H7 (cell line): ENCODE measurements at regions not wholly inside any gene's neighbourhood (a gene's known extent, or its start where the extent isn't known, plus 50 kb on each side); places are given as distances from the start of the nearest gene placed in this dataset.

Experiments used
- DNase-seq: peaks from one replicate; pipeline ENCODE4 v3.0.0; 2012
- H3K27me3 ChIP-seq: 2 replicates; pipeline ENCODE4 v1.6.0; 2011; ENCODE audit warnings: mild to moderate bottlenecking, low read length; ENCODE audit not compliant: control insufficient read depth, insufficient read depth
- H3K36me3 ChIP-seq: replicated peaks from 2 replicates; pipeline ENCODE4 v1.5.1; 2011; ENCODE audit warnings: low read length; ENCODE audit not compliant: control insufficient read depth, insufficient read depth
- H3K4me3 ChIP-seq: 2 replicates; pipeline ENCODE4 v1.5.1; 2011; ENCODE audit warnings: low read depth, mild to moderate bottlenecking, control low read depth, low read length, moderate library complexity; ENCODE audit not compliant: insufficient read depth

GRCh38 chr2:203789618-203790017 is 78.0 kb upstream of the CTLA4 start:
- Histone ChIP-seq H3K4me3 (no peak overlapping the region), H3K27me3 (no peaks in the 10 kb centered on the region)
- DNase-seq = no peak

GRCh38 chr2:203790134-203790852 is 77.3 kb upstream of the CTLA4 start:
- Histone ChIP-seq H3K27me3 (no peaks in the 10 kb centered on the region), H3K4me3 (no peak overlapping the region), H3K36me3 (no peaks in the 10 kb centered on the region)
- no peak for DNase-seq

More at GRCh38 chr2:203789618-203790017, 78.0 kb upstream of the CTLA4 start:
- H3K36me3 ChIP-seq = no peaks in the 10 kb centered on the region

GRCh38 chr2:203796248-203797010 is 71.1 kb upstream of the CTLA4 start:
- no peak for DNase-seq
- no peaks in the 10 kb centered on the region for H3K36me3 ChIP-seq
- H3K4me3 ChIP-seq = no peak overlapping the region
- no peaks in the 10 kb centered on the region for H3K27me3 ChIP-seq

GRCh38 chr2:203797276-203797675 is 70.3 kb upstream of the CTLA4 start:
- H3K27me3 ChIP-seq = no peaks in the 10 kb centered on the region
- no peaks in the 10 kb centered on the region for H3K36me3 ChIP-seq
- no peak for DNase-seq
- no peak overlapping the region for H3K4me3 ChIP-seq

- Histone ChIP-seq H3K27me3 (no peaks in the 10 kb centered on the region), H3K36me3 (no peaks in the 10 kb centered on the region), H3K4me3 (no peak overlapping the region)
- DNase-seq = no peak
These were observed 69.9 kb upstream of the CTLA4 start for GRCh38 chr2:203797712-203798111.

- Histone ChIP-seq H3K36me3 (no peaks in the 10 kb centered on the region), H3K27me3 (no peaks in the 10 kb centered on the region), H3K4me3 (no peak overlapping the region)
- DNase-seq = no peak
These were observed 69.1 kb upstream of the CTLA4 start for GRCh38 chr2:203798296-203799087.

- no peak for DNase-seq
- no peaks in the 10 kb centered on the region for H3K27me3 ChIP-seq
- H3K36me3 ChIP-seq = no peaks in the 10 kb centered on the region
- H3K4me3 ChIP-seq = no peak overlapping the region
These were observed 67.7 kb upstream of the CTLA4 start for GRCh38 chr2:203799908-203800307.

GRCh38 chr2:203800783-203801182 is 66.8 kb upstream of the CTLA4 start:
- Histone ChIP-seq H3K36me3 (no peaks in the 10 kb centered on the region), H3K4me3 (no peak overlapping the region)

GRCh38 chr2:203802342-203803052 is 65.1 kb upstream of the CTLA4 start:
- Histone ChIP-seq H3K4me3 (no peak overlapping the region), H3K27me3 (no peaks in the 10 kb centered on the region), H3K36me3 (no peaks in the 10 kb centered on the region)
- DNase-seq = no peak

More at GRCh38 chr2:203800783-203801182, 66.8 kb upstream of the CTLA4 start:
- no peak for DNase-seq
- H3K27me3 ChIP-seq = no peaks in the 10 kb centered on the region

GRCh38 chr2:203803053-203803429 is 64.5 kb upstream of the CTLA4 start:
- no peaks in the 10 kb centered on the region for H3K27me3 ChIP-seq
- no peak overlapping the region for H3K4me3 ChIP-seq
- no peaks in the 10 kb centered on the region for H3K36me3 ChIP-seq
- no peak for DNase-seq

- no peaks in the 10 kb centered on the region for H3K36me3 ChIP-seq
- H3K27me3 ChIP-seq = no peaks in the 10 kb centered on the region
- H3K4me3 ChIP-seq = no peak overlapping the region
- DNase-seq = no peak
These were observed 63.5 kb upstream of the CTLA4 start for GRCh38 chr2:203804070-203804469.

- Histone ChIP-seq H3K4me3 (no peak overlapping the region), H3K36me3 (no peaks in the 10 kb centered on the region), H3K27me3 (no peaks in the 10 kb centered on the region)
- no peak for DNase-seq
These were observed 62.6 kb upstream of the CTLA4 start for GRCh38 chr2:203804764-203805485.

- Histone ChIP-seq H3K36me3 (no peaks in the 10 kb centered on the region), H3K27me3 (no peaks in the 10 kb centered on the region), H3K4me3 (no peak overlapping the region)
- DNase-seq = no peak
These were observed 62.1 kb upstream of the CTLA4 start for GRCh38 chr2:203805486-203805838.

GRCh38 chr2:203806761-203807160 is 60.8 kb upstream of the CTLA4 start:
- H3K36me3 ChIP-seq = no peaks in the 10 kb centered on the region
- no peaks in the 10 kb centered on the region for H3K27me3 ChIP-seq
- DNase-seq = no peak
- H3K4me3 ChIP-seq = no peak overlapping the region
